ENCODE measurements at regions not wholly inside any gene's neighbourhood (a gene's known extent, or its start where the extent isn't known, plus 50 kb on each side); places are given as distances from the start of the nearest gene placed in this dataset.

GRCh38 chr10:47239211-47239610, 60.8 kb upstream of the GDF10 start:
- TF ChIP-seq CTCF (IDR thresholded peaks at IDR 0.05) (no peak), EP300 (IDR thresholded peaks at IDR 0.05; ENCODE audit: low read depth) (no peak)
